ENCODE measurements at regions not wholly inside any gene's neighbourhood (a gene's known extent, or its start where the extent isn't known, plus 50 kb on each side); places are given as distances from the start of the nearest gene placed in this dataset.
A peak's percentile ranks its signal among the peaks of the same experiment; 100 is the strongest.
"Not testable (repeated sequence)": the region's sequence is repeated elsewhere in the genome, so short reads cannot be mapped to it uniquely, and the experiment has no call there.

GRCh38 chr6:135655055-135655454 lies 157.5 kb upstream of the AHI1 start:
- DNase-seq: no peak
- H3K27ac Mint-ChIP-seq: no peak overlapping the region
- H3K9me3 Mint-ChIP-seq: peaks cover 33% of the 10 kb centered on the region
- peaks cover 2% of the 10 kb centered on the region for H3K27me3 Mint-ChIP-seq
- H3K4me3 Mint-ChIP-seq: no peak overlapping the region
- H3K36me3 Mint-ChIP-seq (ENCODE audit: low read depth): peaks cover 15% of the 10 kb centered on the region
- peaks cover 9% of the 10 kb centered on the region for H3K4me1 Mint-ChIP-seq (ENCODE audit: low read depth)

- Mint-ChIP-seq H3K27me3 (peaks cover 8% of the 10 kb centered on the region), H3K4me1 (ENCODE audit: low read depth) (peaks cover under 1% of the 10 kb centered on the region), H3K9me3 (peaks cover 21% of the 10 kb centered on the region), H3K4me3 (no peak overlapping the region), H3K27ac (no peak overlapping the region), H3K36me3 (ENCODE audit: low read depth) (no peaks in the 10 kb centered on the region)
- DNase-seq: no peak
These were observed 159.7 kb upstream of the AHI1 start for GRCh38 chr6:135657207-135657606.

GRCh38 chr6:135658481-135658880 lies 160.9 kb upstream of the AHI1 start:
- H3K4me3 Mint-ChIP-seq: no peak overlapping the region
- no peak overlapping the region for H3K27ac Mint-ChIP-seq
- DNase-seq: no peak
- H3K9me3 Mint-ChIP-seq: peaks cover 20% of the 10 kb centered on the region
- no peaks in the 10 kb centered on the region for H3K36me3 Mint-ChIP-seq (ENCODE audit: low read depth)
- H3K27me3 Mint-ChIP-seq: peaks cover 11% of the 10 kb centered on the region
- H3K4me1 Mint-ChIP-seq (ENCODE audit: low read depth): no peaks in the 10 kb centered on the region

GRCh38 chr6:135658916-135659315 lies 161.4 kb upstream of the AHI1 start:
- H3K4me3 Mint-ChIP-seq: no peak overlapping the region
- H3K27ac Mint-ChIP-seq: no peak overlapping the region

GRCh38 chr6:135664527-135664926 lies 167.0 kb upstream of the AHI1 start:
- Mint-ChIP-seq H3K36me3 (ENCODE audit: low read depth) (no peaks in the 10 kb centered on the region), H3K4me3 (no peak overlapping the region)

More at GRCh38 chr6:135658916-135659315, 161.4 kb upstream of the AHI1 start:
- H3K4me1 Mint-ChIP-seq (ENCODE audit: low read depth): no peaks in the 10 kb centered on the region
- H3K9me3 Mint-ChIP-seq: peaks cover 17% of the 10 kb centered on the region
- DNase-seq: no peak
- H3K36me3 Mint-ChIP-seq (ENCODE audit: low read depth): no peaks in the 10 kb centered on the region
- H3K27me3 Mint-ChIP-seq: peaks cover 11% of the 10 kb centered on the region

GRCh38 chr6:135665935-135666334 lies 168.4 kb upstream of the AHI1 start:
- Mint-ChIP-seq H3K27ac (no peak overlapping the region), H3K4me3 (no peak overlapping the region), H3K27me3 (peaks cover 25% of the 10 kb centered on the region), H3K9me3 (no peaks in the 10 kb centered on the region), H3K36me3 (ENCODE audit: low read depth) (no peaks in the 10 kb centered on the region), H3K4me1 (ENCODE audit: low read depth) (peaks cover 5% of the 10 kb centered on the region)
- no peak for DNase-seq

More at GRCh38 chr6:135664527-135664926, 167.0 kb upstream of the AHI1 start:
- DNase-seq: no peak
- Mint-ChIP-seq H3K4me1 (ENCODE audit: low read depth) (peaks cover 5% of the 10 kb centered on the region), H3K27ac (no peak overlapping the region), H3K27me3 (peaks cover 25% of the 10 kb centered on the region), H3K9me3 (no peaks in the 10 kb centered on the region)

- no peak for DNase-seq
- H3K36me3 Mint-ChIP-seq (ENCODE audit: low read depth): no peaks in the 10 kb centered on the region
- no peak overlapping the region for H3K27ac Mint-ChIP-seq
- peaks cover 5% of the 10 kb centered on the region for H3K4me1 Mint-ChIP-seq (ENCODE audit: low read depth)
- no peak overlapping the region for H3K4me3 Mint-ChIP-seq
- peaks cover 3% of the 10 kb centered on the region for H3K9me3 Mint-ChIP-seq
- peaks cover 19% of the 10 kb centered on the region for H3K27me3 Mint-ChIP-seq
These were observed 170.3 kb upstream of the AHI1 start for GRCh38 chr6:135667691-135668455.

- peaks cover 4% of the 10 kb centered on the region for H3K27me3 Mint-ChIP-seq
- no peak overlapping the region for H3K27ac Mint-ChIP-seq
- H3K9me3 Mint-ChIP-seq: peaks cover 3% of the 10 kb centered on the region
- peaks cover 26% of the 10 kb centered on the region for H3K4me1 Mint-ChIP-seq (ENCODE audit: low read depth)
- no peak overlapping the region for H3K4me3 Mint-ChIP-seq
- no peak for DNase-seq
- no peaks in the 10 kb centered on the region for H3K36me3 Mint-ChIP-seq (ENCODE audit: low read depth)
These were observed 174.7 kb upstream of the AHI1 start for GRCh38 chr6:135672256-135672655.

GRCh38 chr6:135673501-135674309 lies 176.2 kb upstream of the AHI1 start:
- H3K4me3 Mint-ChIP-seq: no peak overlapping the region
- no peak for DNase-seq
- H3K4me1 Mint-ChIP-seq (ENCODE audit: low read depth): peaks cover 24% of the 10 kb centered on the region
- peaks cover 3% of the 10 kb centered on the region for H3K9me3 Mint-ChIP-seq
- H3K27me3 Mint-ChIP-seq: no peaks in the 10 kb centered on the region
- H3K36me3 Mint-ChIP-seq (ENCODE audit: low read depth): no peaks in the 10 kb centered on the region
- H3K27ac Mint-ChIP-seq: peak overlapping the region; percentile 76

- Mint-ChIP-seq H3K9me3 (peaks cover 3% of the 10 kb centered on the region), H3K27ac (peak overlapping the region; percentile 14), H3K27me3 (no peaks in the 10 kb centered on the region), H3K4me3 (no peak overlapping the region), H3K36me3 (ENCODE audit: low read depth) (no peaks in the 10 kb centered on the region), H3K4me1 (ENCODE audit: low read depth) (peaks cover 24% of the 10 kb centered on the region)
- DNase-seq: no peak
These were observed 176.5 kb upstream of the PDE7B start for GRCh38 chr6:135675026-135675425.

GRCh38 chr6:135675862-135676261 lies 175.6 kb upstream of the PDE7B start:
- Mint-ChIP-seq H3K27me3 (no peaks in the 10 kb centered on the region), H3K27ac (no peak overlapping the region), H3K9me3 (peaks cover 3% of the 10 kb centered on the region), H3K4me3 (no peak overlapping the region), H3K4me1 (ENCODE audit: low read depth) (peaks cover 24% of the 10 kb centered on the region), H3K36me3 (ENCODE audit: low read depth) (no peaks in the 10 kb centered on the region)
- no peak for DNase-seq

GRCh38 chr6:135680964-135681913 lies 170.3 kb upstream of the PDE7B start:
- Mint-ChIP-seq H3K27me3 (no peaks in the 10 kb centered on the region), H3K4me3 (no peak overlapping the region), H3K9me3 (no peaks in the 10 kb centered on the region), H3K27ac (no peak overlapping the region), H3K36me3 (ENCODE audit: low read depth) (no peaks in the 10 kb centered on the region), H3K4me1 (ENCODE audit: low read depth) (no peaks in the 10 kb centered on the region)
- DNase-seq: no peak

- Mint-ChIP-seq H3K4me3 (no peak overlapping the region), H3K27me3 (no peaks in the 10 kb centered on the region), H3K27ac (no peak overlapping the region), H3K36me3 (ENCODE audit: low read depth) (no peaks in the 10 kb centered on the region), H3K9me3 (no peaks in the 10 kb centered on the region), H3K4me1 (ENCODE audit: low read depth) (peaks cover 17% of the 10 kb centered on the region)
- no peak for DNase-seq
These were observed 164.7 kb upstream of the PDE7B start for GRCh38 chr6:135686784-135687301.

GRCh38 chr6:135688476-135688875 lies 163.0 kb upstream of the PDE7B start:
- H3K27ac Mint-ChIP-seq; H3K9me3 Mint-ChIP-seq; DNase-seq; H3K36me3 Mint-ChIP-seq (ENCODE audit: low read depth); H3K27me3 Mint-ChIP-seq; H3K4me3 Mint-ChIP-seq: not testable (repeated sequence)
- peaks cover 23% of the 10 kb centered on the region for H3K4me1 Mint-ChIP-seq (ENCODE audit: low read depth)
